Kidney (tissue), 13 donors: ENCODE measurements at regions not wholly inside any gene's neighbourhood (a gene's known extent, or its start where the extent isn't known, plus 50 kb on each side); places are given as distances from the start of the nearest gene placed in this dataset.
A peak's percentile ranks its signal among the peaks of the same experiment; 100 is the strongest.

Source experiments
- DNase-seq, 5 donors: peaks; one replicate each; pipeline ENCODE4 v3.0.0-alpha.2; 2013 to 2020
- FAIRE-seq: peaks from 2 replicates; lab custom pipeline; 2012; peaks lifted over from hg19 to GRCh38; lab: Jason Lieb, UNC
- H3K27ac ChIP-seq, 2 donors: one replicate each; pipeline ENCODE4 v1.7.0; 2013; ENCODE audit warnings: low read depth in 2 of 2, low read length in 2 of 2, inconsistent platforms in 1 of 2
- H3K27me3 ChIP-seq: one replicate; pipeline ENCODE4 v1.7.1; 2013; ENCODE audit warnings: low read length, inconsistent platforms; ENCODE audit not compliant: control insufficient read depth, insufficient read depth
- H3K36me3 ChIP-seq, 3 donors: one replicate each; pipeline versions ENCODE4 v1.7.0 to v1.7.1; 2013; ENCODE audit warnings: low read length in 3 of 3, control low read depth in 1 of 3, inconsistent platforms in 1 of 3; ENCODE audit not compliant: insufficient read depth in 3 of 3, control insufficient read depth in 2 of 3
- H3K4me1 ChIP-seq, 3 donors: one replicate each; pipeline versions ENCODE4 v1.7.0 to v1.7.1; 2013; ENCODE audit warnings: low read length in 3 of 3, inconsistent platforms in 1 of 3, low read depth in 1 of 3; ENCODE audit not compliant: control insufficient read depth in 2 of 3, insufficient read depth in 2 of 3
- H3K4me3 ChIP-seq, 3 donors: one replicate each; pipeline versions ENCODE4 v1.7.0 to v1.8.1; 2013; ENCODE audit warnings: low read length in 3 of 3, control low read depth in 1 of 3, inconsistent platforms in 1 of 3
- H3K9ac ChIP-seq, 3 donors: one replicate each; pipeline versions ENCODE4 v1.7.0 to v1.7.1; 2013; ENCODE audit warnings: low read length in 3 of 3, control low read depth in 1 of 3, inconsistent platforms in 1 of 3
- H3K9me3 ChIP-seq, 3 donors: one replicate each; pipeline versions ENCODE4 v1.7.0 to v1.7.1; 2013; ENCODE audit warnings: low read length in 3 of 3, control low read depth in 1 of 3, inconsistent platforms in 1 of 3; ENCODE audit not compliant: control insufficient read depth in 2 of 3, insufficient read depth in 1 of 3
- intact Hi-C: fragments of 100-400 bp; cut with DNase I; formaldehyde crosslinking; loops from one replicate; pipeline ENCODE4 v1.11.1; 2022
- TF ChIP-seq, protein P1 (sequence below): IDR thresholded peaks from 3 replicates; pipeline ENCODE4 v1.5.1; 2012; ENCODE audit warnings: mild to moderate bottlenecking, moderate library complexity, borderline replicate concordance; ENCODE audit not compliant: insufficient read depth; ENCODE audit errors: extremely low read depth
- donor health status: control.
- donor health status: control.
- donor health status: control.
- donor health status: control.
- donor health status: control.
- donor health status: DM: yes; HTN: yes; CAD: no.
- donor health status: Normal renal cell carcinoma (clear cell type).

GRCh38 chr1:234745276-234745675, 135.3 kb upstream of the IRF2BP2 start:
- no peak overlapping the region for H3K9ac ChIP-seq
- no peaks in the 10 kb centered on the region for H3K36me3 ChIP-seq
- FAIRE-seq (no peak), DNase-seq (no peak)
- H3K9me3 ChIP-seq = no peaks in the 10 kb centered on the region
- TF ChIP-seq, protein P1, sequence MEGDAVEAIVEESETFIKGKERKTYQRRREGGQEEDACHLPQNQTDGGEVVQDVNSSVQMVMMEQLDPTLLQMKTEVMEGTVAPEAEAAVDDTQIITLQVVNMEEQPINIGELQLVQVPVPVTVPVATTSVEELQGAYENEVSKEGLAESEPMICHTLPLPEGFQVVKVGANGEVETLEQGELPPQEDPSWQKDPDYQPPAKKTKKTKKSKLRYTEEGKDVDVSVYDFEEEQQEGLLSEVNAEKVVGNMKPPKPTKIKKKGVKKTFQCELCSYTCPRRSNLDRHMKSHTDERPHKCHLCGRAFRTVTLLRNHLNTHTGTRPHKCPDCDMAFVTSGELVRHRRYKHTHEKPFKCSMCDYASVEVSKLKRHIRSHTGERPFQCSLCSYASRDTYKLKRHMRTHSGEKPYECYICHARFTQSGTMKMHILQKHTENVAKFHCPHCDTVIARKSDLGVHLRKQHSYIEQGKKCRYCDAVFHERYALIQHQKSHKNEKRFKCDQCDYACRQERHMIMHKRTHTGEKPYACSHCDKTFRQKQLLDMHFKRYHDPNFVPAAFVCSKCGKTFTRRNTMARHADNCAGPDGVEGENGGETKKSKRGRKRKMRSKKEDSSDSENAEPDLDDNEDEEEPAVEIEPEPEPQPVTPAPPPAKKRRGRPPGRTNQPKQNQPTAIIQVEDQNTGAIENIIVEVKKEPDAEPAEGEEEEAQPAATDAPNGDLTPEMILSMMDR = no peak
- no peaks in the 10 kb centered on the region for H3K27me3 ChIP-seq
- intact Hi-C loops = no loop called here
- peaks cover 0 to 9% (median 5%) of the 10 kb centered on the region in 3 donors for H3K4me1 ChIP-seq
- no peak overlapping the region for H3K4me3 ChIP-seq
- H3K27ac ChIP-seq = no peak overlapping the region

DNA sequence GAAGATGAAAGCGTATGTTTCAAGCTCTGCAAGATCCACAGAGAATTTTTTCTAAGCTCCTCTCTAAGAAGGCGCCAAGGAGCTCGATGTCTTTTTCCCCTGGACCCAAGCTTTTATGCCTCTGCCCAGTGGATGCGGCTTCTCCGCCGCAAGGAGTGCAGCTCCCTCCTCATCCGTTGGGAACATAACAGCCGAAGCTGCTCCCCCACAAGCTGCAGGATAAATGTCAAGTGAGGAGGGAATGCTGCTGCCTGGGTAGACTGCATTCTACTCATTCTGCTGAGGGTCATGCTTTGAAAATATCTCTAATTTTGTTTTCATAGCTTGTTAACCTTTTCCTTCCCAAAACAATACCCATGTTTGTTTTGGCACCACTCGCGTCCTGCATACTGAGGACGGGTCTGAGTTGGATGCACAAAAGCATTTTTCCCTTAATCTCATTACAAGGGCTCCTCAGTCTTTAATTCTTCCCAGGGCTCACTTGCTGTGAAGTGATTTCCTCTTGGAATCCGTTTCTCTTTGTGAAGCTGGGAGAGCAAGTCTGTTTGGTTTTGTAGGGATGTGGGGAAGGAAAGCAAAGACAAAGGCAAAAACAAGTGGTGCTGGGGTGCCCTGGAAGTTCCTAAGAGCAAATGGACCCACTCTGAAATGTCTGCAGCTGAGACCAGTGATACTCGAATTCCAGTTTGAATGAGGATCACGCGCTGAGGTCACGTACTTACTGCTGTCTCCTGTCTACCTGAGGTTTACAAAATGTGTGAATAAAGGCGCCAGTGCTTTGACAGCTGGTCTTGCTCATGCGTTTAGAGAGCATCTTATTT, 134.0 kb upstream of the IRF2BP2 start:
- intact Hi-C loops = no loop called here
- TF ChIP-seq, protein P1 = no peak
- DNase-seq = peak in 4 of 5 donors; percentile 72 to 93 (median 85)
- FAIRE-seq = no peak
- Histone ChIP-seq H3K36me3 (no peaks in the 10 kb centered on the region), H3K4me3 (peak overlapping the region in 2 of 3 donors; percentile 26 to 31), H3K9me3 (no peaks in the 10 kb centered on the region), H3K4me1 (peaks cover 0 to 9% (median 5%) of the 10 kb centered on the region in 3 donors), H3K27me3 (no peaks in the 10 kb centered on the region), H3K9ac (no peak overlapping the region), H3K27ac (peak overlapping the region in 1 of 2 donors; percentile 10)

GRCh38 chr1:234742622-234743021, 132.6 kb upstream of the IRF2BP2 start:
- H3K36me3 ChIP-seq = no peaks in the 10 kb centered on the region
- no peak overlapping the region for H3K9ac ChIP-seq
- DNase-seq = no peak
- TF ChIP-seq, protein P1 = no peak
- peaks cover 0 to 12% (median 5%) of the 10 kb centered on the region in 3 donors for H3K4me1 ChIP-seq
- no peak for FAIRE-seq
- no peak overlapping the region for H3K27ac ChIP-seq
- intact Hi-C loops = no loop called here
- H3K27me3 ChIP-seq = no peaks in the 10 kb centered on the region
- H3K4me3 ChIP-seq = no peak overlapping the region
- H3K9me3 ChIP-seq = no peaks in the 10 kb centered on the region

GRCh38 chr1:234737967-234738314, 128.0 kb upstream of the IRF2BP2 start:
- H3K4me1 ChIP-seq = peaks cover 0 to 3% (median 0%) of the 10 kb centered on the region in 3 donors
- intact Hi-C loops = no loop called here
- H3K27me3 ChIP-seq = no peaks in the 10 kb centered on the region
- no peaks in the 10 kb centered on the region for H3K36me3 ChIP-seq
- H3K9ac ChIP-seq = no peak overlapping the region
- no peak for FAIRE-seq
- H3K9me3 ChIP-seq = no peaks in the 10 kb centered on the region
- peak in 1 of 5 donors; percentile 72 for DNase-seq
- TF ChIP-seq, protein P1 = no peak
- no peak overlapping the region for H3K27ac ChIP-seq
- H3K4me3 ChIP-seq = no peak overlapping the region
